HG03469 (cell line): ENCODE measurements at regions not wholly inside any gene's neighbourhood (a gene's known extent, or its start where the extent isn't known, plus 50 kb on each side); places are given as distances from the start of the nearest gene placed in this dataset.
"Not testable (repeated sequence)": the region's sequence is repeated elsewhere in the genome, so short reads cannot be mapped to it uniquely, and the experiment has no call there.

Experiments used
- ATAC-seq: cut with Tn5 transposase; IDR thresholded peaks from one replicate; pipeline ENCODE4 v1.9.1; 2021; ENCODE audit warnings: mild to moderate bottlenecking, moderate library complexity, moderate number of reproducible peaks; ENCODE audit not compliant: unreplicated experiment

DNA sequence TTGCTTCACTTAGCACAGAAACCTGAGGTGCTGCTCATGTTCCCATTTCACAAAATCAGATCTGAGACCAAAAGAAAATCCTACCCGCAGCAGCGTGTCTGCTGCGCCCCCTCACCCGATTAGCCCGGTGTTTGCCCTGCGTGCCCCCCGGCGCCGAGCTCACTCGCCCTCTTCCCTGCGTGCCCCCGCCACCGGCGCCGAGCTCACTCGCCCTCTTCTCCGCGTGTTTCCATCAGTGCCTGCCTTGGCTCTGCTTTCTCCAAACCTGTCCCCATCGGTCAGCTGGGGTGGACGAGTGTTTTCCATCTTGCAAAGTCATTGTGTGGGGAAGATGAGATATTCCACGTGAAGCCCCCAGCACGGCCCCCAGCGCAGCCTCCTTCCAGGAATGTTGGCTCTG, 225.3 kb upstream of the PITRM1 start:
- ATAC-seq = no peak

DNA sequence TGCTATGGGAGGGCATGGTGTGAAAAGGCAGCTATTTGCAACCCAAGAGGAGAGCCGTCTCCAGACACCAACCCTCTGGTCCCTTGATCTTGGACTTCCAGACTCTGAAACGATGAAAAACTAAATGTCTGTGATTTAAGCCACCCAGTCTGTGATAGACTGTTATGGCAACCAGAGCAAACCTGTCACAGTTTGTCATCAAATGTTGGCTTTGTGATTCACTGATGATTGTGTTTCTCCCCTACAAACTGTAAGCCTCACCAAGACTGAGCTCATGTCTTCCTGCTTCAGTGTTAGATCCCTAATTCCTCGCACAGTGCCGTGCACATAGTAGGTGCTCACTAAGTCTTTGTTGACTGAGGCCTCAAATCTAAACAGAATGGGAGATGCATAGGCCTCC, 224.6 kb upstream of the PITRM1 start:
- no peak for ATAC-seq

DNA sequence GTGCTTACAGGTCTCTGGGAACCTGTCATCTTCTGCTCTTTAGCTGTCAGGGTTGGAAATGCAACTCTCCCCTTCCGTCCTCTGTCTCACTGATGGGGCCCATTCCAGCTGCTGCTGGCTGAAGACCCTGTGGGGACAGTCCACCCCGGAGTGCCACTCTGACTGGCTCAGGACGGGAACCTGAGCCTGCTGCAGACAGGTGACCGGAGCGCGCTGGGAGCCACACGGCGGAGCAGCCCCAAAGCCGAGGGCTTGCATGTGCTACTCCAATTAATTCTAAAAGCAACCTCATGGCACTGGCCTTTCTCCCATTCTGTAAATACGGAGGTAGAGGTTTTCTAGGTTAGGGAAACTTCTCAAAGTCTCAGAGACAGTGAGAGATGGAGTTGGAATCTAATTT, 223.5 kb upstream of the PITRM1 start:
- ATAC-seq = no peak

DNA sequence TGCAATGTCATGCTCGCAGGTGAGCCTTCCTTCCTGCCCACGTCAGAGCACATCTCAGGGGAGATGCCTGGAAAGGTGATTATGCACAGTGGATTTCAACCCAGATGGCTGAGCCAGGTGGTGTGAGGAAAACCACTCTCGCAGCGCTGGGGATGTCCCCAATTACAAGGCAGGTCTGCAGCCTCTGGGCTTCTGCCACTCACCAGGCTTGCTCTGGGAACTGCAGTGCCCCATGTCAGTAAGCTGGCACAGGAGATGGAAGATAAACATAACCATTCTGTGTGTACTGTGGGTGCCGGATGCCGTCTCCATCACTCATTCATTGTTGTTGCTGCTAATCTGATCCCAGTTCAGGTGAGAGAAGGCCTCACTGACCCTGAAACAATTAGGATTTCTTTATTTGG, 222.9 kb upstream of the PITRM1 start:
- no peak for ATAC-seq

DNA sequence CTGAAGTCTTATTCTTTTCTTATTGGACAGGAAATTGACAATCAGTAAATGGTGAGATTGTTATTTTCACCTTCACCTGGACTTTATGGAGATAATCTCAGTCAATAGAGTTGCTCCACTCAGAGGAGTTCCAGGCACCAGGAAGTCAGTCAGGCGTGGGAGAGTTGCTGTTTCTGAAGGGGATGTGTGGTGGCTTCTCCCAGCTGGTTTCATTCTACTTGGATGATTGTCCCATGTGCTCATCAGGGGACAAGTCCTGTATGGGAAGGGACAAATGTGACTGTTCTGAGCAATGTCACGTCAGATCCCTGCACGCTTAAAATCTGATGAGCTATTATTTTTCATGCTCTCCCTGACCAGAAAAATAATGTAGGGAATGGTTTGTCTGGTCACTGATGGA, 222.5 kb upstream of the PITRM1 start:
- no peak for ATAC-seq

DNA sequence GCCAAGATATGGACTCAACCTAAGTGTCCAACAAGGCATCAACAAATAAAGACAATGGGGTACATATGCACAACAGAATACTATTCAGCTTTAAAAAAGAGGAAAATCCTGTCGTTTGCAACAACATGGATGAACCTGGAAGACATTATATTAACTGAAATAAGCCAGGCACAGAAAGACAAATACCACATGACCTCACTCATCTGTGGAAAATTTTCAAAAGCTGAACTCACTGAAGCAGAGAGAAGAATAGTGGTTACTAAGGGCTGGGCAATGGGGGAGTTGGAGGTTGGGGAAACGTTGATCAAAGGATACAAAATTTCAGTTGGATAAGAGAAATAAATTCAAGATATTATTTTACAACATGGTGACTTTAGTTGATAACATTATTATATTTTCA, 221.4 kb upstream of the PITRM1 start:
- no peak for ATAC-seq

DNA sequence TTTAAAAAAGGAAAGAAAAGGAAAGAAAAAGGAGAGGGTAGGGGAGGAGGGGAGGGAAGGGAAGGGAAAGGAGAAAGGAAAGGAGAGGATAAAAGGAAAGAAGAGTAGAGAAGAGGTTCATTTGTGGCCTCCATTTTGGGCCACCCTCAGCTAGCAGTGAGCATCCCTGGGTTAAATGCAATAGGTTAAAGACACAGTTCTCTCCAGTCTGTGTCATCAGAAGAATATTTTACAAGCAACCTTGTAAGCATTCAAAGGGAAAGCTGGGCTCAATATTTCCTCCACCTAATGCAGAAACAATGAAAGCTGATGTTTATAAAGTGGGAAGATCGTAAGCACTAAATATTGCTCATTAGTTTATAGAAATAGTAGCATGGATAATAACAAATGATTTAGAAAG, 219.1 kb upstream of the PITRM1 start:
- no peak for ATAC-seq

DNA sequence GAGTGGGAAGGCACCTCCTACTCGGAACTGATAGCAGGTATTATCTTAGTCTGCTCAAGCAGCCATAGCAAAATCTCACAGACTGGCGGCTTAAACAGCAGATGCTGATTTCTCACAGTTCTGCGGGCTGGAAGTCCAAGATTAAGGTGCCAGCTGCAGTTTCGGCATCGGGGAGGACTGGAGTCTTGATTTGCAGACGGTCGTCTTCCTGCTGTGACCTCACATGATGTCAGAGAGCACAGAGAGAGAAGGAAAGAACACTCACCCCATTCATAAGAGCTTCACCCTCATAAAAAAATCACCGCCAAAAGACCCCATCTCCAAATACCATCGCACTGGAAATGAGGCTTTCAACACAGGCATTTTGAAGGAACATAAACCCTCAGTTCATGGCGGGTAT, 216.5 kb upstream of the PITRM1 start:
- ATAC-seq = no peak

DNA sequence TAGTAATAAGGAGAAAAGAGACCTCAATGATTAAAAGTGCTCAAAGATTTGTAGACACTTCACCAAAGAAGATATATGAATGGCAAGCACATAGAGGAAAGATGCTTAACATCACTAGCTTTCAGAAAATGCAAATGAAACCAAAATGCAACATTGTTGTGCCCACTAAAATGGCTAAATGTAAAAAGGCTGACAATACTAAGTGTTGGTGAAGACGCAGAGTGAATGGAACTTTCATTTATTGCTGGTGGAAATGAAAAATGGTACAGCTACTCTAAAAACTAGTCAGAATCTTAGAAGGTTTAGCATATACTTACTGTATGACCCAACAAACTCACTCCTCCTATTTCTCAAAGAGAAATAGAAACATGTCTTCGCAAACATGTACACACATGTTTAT, 212.9 kb upstream of the PITRM1 start:
- no peak for ATAC-seq

DNA sequence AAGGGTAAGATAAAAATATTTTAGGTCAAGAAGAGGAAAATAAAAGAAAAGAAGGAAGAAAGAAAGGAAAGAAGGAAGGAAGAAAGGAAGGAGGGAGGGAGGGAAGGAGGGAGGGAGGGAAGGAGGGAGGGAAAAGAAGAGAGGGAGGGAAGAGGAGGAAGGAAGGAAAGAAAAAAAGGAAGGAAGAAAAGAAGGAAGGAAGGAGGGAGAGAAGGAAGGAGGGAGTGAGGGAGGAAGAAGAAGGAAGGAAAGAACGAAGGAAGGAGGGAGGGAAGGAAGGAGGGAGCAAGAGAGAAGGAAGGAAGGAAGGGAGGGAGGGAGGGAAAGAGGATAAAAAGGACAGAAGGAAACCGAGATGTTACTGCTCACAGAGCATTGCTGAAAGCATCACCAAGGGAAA, 209.5 kb upstream of the PITRM1 start:
- ATAC-seq = no peak

DNA sequence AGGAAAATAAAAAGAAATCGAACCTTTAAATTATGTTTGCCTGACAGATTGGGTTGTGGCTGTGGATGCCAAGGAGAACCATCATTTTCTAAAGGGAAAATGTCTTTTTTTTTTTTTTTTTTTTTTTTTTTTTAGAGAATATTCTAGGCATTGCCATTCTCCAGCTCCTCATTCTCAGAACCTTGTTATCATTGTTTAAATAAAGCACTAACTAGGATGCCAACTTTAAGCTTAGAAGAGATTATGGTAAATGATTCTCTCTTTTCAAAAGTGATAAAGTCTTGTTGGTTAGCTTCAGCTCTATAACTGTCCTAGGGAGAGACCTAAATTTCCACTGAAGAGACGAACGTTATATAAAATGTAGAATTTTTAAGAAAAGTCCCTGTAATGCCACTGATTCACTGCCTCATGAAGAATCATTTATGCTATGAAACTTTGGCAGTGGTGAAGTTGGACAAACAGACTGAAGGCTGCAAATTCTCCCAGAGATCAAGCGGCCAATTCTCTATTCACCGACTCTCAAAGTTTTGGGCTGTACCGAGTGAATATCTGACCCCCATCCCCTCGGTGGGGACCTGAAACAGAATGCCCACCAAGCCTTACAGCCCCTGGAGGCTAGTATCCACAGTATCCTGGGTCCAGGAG, 207.9 kb upstream of the PITRM1 start:
- no peak for ATAC-seq

DNA sequence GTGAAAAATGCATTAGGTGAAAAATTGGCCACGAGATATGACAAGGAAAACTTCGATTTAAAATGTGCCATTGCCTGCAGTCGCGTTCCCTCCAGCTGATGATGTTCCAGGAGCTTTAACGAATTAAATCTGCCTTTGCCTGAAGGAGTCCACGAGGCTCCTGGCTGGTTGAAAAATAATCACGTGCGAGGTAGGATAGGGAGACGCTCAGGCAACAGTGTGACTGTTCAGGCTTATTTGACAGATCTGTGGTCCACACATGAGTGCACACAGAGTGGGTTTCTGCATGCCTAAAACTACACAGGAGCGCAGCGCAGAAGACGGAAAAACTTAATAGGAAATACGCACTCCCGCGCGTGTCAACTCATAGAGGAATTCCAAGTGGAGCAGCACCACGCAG, 204.0 kb upstream of the PITRM1 start:
- no peak for ATAC-seq

DNA sequence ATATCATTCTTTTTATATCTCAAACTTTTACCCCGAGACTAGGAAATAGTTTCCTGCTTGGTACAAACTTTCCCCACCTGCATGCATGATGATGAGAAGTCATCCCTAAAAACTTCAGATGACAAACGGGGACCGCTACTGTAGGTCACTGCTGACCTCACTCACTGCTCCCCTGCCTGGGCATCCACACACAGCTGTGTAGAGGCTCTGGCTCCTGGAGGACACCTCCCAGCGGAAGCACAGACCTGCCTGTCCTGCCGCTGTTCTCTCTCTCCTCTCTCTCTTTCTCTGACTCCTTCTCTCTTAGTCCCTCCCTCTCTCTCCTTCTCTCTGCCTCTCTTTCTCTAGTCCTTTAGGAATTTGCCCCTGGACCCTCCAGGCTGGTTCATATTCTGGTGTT, 202.9 kb upstream of the PITRM1 start:
- ATAC-seq = no peak

DNA sequence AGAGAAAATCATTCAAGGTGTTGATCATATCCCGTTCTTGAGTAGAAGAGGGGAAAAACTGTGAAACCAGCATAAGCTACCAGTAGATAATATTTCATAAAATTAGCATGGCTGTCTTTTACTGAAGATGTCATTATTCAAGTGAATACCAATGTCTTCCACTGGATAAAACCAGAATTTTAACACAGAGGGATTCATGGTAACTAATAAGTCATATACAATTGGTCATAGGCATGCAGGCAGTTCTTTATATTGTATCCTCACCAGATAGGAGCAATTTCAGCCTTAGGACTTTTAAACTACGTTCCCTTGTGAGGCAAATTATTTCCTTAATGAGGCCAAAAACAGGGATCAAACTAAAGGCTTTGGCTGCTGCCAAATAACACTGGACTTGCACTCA, 202.3 kb upstream of the PITRM1 start:
- ATAC-seq = no peak

DNA sequence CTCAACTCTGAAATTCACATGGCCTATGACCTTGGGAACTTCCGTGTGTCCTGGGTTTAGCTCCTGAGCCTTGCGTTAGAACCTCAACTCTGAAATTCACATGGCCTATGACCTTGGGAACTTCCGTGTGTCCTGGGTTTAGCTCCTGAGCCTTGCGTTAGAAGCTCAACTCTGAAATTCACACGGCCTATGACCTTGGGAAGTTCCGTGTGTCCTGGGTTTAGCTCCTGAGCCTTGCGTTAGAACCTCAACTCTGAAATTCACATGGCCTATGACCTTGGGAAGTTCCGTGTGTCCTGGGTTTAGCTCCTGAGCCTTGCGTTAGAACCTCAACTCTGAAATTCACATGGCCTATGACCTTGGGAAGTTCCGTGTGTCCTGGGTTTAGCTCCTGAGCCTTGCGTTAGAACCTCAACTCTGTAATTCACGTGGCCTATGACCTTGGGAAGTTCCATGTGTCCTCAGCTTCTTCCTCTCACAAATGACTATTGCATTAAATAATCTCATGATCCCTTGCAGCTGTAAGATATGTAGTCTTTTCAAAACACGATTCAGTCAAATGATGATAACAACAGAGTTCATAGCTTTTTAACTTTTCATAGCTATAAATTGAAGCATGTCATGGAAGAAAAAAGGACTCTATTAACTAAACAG, 200.9 kb upstream of the PITRM1 start:
- ATAC-seq = not testable (repeated sequence)

DNA sequence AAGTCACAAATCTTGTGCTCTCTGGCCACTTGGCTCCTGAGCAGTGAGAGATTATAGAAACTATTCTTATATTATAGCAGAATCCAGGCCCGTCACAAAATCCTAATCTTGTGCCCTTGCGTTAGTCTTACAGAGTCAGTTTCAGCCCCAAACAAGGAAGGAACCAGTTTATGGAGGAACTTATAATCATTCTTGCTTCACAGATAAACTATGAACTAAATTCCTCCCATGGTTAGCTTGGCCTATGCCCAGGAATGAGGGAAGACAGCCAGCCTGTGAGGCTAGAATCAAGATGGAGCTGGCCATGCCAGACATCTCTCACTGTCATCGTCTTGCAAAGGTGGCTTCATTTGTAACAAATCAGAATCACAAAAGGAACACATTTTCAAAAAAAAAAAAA, 199.7 kb upstream of the PITRM1 start:
- no peak for ATAC-seq

DNA sequence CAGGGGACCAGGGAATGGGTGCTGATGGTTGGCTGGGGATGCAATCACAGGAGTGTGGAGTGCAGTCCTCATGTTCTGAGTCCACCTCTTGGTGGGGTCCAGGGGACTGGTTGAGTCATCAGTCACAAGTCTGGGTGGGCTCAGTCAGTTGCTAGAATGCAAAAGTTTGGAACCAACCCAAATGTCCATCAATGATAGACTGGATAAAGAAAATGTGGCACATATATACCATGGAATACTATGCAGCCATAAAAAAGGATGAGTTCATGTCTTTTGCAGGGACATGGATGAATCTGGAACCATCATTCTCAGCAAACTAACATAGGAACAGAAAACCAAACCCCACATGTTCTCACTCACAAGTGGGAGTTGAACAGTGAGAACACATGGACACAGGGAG, 199.0 kb upstream of the PITRM1 start:
- ATAC-seq = not testable (repeated sequence)

DNA sequence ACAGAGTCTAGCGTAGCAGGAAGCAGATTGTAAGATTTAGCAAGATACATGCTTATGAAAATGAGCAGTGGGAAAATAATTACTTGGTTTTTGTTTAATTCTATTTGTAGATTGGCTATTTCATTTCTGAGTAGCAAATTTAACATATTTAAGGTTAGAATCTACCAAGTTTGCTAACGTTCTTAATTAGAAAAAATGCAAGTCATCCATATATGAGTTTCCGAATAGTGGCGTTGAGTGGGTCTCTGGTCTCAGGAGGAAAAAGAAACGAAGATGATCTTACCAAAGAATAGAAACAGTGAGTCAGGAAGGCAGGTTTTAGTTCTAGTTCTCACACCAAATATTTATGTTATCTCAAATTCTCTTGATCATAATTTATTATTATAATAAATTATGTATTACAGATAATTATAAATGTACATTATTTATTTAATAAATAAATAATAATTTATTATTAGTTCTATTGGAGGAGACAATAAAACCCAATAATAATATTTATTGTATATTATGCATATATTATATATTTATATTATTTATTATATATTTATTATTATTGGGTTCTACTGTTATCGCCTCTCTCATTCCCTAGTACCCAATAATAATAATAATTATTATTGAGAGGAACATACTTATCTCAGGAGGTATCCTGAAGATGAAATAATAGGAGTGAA, 194.3 kb upstream of the PITRM1 start:
- no peak for ATAC-seq

DNA sequence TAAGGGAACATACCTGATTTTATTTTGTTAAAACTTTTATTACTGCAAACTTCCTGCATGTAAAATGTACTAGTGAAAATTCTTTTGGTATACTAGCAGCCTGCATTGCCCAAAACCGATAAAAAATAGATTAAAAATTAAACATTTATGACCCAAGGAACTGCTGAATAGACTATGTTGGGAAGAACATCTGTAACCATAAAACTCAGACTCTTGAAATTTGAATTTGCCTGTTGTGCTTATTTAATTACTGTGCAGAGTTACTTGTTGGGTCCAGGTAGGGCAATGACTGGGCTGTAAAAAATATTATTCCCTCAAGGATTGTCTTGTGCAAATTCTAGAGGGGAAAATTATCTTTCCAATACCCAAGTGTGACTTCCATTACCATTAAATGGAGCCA, 193.5 kb upstream of the PITRM1 start:
- ATAC-seq = no peak

DNA sequence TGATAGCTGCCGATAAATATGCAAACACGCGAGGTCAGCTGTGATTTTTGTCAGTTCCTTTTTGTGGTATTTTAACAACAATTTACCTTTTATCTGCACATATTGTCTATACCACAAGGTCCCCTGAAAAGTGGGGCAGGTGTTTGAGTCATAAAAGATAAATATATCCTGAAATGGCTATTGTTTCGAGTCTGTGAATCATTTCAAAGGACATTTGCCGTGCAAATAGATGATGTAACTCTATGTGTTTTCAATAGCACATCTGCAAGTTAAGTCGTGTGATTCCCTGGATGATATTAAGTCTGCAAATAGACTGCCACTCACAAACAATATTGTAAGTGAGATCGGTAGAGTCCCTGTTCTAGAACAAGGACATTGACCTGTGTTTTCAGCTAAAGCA, 193.0 kb upstream of the PITRM1 start:
- no peak for ATAC-seq

DNA sequence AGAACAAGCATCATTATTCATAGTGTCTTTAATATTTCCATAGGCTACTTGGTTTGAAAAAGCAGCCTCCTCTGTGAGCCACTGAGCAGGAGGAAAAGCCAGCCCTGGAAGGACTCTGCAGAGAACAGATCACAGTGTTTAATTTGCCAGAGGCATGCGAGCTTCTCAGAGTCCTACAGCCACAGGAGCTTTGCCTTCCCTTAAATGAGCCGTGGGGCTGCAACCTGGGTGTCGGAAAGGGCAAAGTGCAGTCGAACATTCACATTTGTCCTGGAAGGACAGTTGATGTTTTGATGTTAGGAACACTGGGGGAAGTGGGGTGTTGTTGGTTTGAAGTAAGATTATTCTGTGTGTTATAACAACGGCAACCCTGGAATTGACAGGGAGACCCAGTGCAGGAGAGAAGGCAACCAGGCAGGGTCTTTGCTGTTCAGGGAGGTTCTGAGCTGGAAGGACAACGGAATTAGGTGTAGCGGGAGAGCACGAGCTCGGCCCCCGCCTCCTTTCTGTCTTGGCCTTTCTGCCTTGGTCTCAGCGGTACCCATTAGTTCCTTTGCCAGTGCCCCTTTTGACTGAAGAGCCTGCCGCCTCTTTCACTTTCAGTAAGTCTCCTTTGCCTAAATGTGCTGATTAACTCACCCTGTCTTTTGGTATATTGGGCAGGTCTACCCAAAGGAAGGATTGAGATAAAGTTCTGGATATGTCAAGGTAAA, 192.3 kb upstream of the PITRM1 start:
- no peak for ATAC-seq
